GM12875 (cell line): ENCODE measurements at regions not wholly inside any gene's neighbourhood (a gene's known extent, or its start where the extent isn't known, plus 50 kb on each side); places are given as distances from the start of the nearest gene placed in this dataset.
"Not testable (repeated sequence)": the region's sequence is repeated elsewhere in the genome, so short reads cannot be mapped to it uniquely, and the experiment has no call there.

Experiments
- H3K4me3 ChIP-seq: one replicate; pipeline ENCODE4 v1.5.1; 2011; ENCODE audit warnings: low read depth, low read length, control low read depth
- TF ChIP-seq, protein P1 (sequence below): IDR thresholded peaks from 2 replicates; pipeline ENCODE4 v1.5.1; 2011; ENCODE audit warnings: low read depth, mild to moderate bottlenecking, control low read depth, inconsistent platforms, low read length, moderate library complexity, borderline replicate concordance; ENCODE audit not compliant: insufficient read depth

DNA sequence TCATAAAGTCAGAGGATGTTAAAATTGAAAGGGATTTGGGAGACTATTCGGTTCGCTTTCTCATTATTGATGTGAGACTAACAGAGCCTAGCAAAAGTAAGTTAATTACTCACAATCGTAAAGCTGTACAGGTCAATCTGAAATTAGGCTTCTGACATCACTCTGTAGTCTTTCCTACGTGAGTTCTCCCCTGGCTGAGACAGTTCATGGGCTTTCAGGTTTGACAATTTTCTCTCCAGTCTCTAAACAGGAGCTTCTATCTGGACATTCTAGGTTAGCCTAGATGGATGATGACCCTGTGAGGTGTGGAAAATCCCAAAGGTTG is 77.5 kb upstream of the VKORC1L1 start:
- not testable (repeated sequence) for H3K4me3 ChIP-seq

DNA sequence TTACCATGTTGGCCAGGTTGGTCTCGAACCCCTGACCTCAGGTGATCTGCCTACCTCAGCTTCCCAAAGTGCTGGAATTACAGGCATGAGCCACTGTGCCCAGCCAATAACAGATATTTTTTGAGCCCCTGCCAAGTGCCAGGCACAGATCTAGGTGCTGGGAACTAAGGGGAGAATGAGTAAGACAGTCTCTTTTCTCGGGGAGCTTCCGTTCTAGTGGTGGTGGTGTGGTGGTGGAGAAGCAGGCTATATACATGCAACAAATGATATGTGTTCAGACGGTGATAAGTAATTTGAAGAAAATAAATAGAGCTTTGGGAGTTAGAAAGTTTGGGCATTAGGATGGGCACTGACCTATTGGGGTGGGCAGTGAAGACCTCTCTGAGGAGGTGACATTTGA is 76.7 kb upstream of the VKORC1L1 start:
- TF ChIP-seq, protein P1, sequence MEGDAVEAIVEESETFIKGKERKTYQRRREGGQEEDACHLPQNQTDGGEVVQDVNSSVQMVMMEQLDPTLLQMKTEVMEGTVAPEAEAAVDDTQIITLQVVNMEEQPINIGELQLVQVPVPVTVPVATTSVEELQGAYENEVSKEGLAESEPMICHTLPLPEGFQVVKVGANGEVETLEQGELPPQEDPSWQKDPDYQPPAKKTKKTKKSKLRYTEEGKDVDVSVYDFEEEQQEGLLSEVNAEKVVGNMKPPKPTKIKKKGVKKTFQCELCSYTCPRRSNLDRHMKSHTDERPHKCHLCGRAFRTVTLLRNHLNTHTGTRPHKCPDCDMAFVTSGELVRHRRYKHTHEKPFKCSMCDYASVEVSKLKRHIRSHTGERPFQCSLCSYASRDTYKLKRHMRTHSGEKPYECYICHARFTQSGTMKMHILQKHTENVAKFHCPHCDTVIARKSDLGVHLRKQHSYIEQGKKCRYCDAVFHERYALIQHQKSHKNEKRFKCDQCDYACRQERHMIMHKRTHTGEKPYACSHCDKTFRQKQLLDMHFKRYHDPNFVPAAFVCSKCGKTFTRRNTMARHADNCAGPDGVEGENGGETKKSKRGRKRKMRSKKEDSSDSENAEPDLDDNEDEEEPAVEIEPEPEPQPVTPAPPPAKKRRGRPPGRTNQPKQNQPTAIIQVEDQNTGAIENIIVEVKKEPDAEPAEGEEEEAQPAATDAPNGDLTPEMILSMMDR, result no peak
- H3K4me3 ChIP-seq, result no peak overlapping the region

DNA sequence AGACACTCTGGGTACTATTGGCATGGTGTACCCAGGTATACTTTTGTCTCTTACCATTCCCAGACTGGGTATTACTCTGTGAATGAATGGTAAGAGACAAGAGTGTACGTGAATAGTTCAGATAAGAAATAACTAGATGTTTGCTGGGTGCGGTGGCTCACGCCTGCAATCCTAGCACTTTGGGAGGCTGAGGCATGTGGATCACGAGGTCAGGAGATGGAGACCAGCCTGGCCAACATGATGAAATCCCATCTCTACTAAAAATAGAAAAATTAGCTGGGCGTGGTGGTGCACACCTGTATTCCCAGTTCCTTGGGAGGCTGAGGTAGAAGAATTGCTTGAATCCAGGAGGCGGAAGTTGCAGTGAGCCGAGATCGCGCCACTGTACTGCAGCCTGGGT is 75.8 kb upstream of the VKORC1L1 start:
- not testable (repeated sequence) for H3K4me3 ChIP-seq

DNA sequence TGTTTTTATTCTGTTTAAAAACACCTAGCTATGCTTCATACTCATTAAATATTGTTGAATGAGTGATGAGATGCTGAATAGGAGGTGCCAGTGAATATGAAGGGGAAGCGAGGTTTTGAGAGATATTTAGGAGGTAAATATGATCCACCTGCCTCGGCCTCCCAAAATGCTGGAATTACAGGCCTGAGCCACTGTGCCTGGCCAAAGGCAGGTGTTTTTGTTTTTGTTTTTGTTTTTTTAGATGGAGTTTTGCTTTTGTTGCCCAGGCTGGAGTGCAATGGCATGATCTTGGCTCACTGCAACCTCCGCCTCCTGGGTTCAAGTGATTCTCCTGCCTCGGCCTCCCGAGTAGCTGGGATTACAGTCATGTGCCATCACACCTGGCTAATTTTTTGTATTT is 75.3 kb upstream of the VKORC1L1 start:
- not testable (repeated sequence) for H3K4me3 ChIP-seq

DNA sequence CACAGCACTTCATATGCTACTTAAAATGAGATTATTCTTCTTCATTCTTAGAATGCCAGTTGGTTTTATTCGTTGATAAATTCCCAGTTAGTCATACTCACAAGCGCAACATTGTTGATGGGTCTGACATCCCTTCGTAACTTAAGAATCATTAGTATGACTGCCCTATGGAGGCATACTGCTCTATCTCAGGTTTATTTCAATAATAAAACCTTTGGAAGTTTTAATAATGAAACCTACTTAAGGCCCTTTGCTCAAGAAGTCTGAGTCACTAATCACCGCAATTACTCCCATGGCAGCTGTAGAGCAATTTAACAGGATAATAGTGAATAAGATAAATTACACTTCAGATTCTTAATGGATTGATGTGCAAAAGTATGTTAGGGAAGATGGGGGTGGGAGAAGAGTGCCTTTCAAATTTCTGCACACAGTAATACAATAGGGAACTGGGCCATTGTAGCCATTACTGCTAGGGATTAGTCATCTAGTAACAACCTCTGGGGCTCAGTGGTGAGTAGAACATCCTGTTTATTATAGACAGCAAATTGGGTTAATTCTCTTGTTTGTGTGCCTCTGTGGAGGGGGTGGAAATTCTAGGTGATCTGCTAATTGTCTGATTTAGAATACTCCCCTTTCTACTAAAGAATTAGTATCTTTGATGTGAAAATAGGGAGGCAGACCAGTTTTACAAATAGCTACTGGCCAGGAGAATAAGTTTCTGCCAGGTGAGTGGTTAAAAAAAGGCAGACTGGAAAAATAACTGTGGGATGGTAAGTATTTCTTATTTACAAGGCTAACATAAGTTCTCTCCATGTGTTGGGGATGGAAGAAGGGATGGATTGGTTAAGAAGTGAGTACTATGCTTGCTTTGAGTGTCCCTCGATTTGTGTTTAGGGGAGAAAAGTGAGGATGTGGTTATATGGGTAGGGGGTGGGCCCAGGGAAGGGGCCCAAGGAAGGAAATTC is 74.5 kb upstream of the VKORC1L1 start:
- no peak overlapping the region for H3K4me3 ChIP-seq

DNA sequence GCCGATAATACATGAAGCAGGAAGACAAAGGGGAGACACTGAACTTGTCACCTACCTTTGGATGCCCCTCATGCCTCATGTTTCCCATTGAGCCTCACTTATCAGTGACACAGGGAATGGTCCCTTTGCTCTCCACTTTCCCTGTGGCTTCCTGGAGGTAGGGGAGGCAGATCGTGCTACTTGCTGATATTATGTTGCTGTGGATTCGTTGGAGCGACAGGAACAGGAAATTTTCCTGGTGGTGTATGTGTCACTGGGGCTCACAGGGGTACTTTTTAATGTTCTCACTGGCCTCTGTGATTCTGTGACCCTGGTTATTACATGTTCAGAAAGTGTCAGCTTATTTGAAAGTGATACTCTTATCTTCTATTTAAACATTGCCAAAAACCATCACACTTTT is 72.7 kb upstream of the VKORC1L1 start:
- not testable (repeated sequence) for H3K4me3 ChIP-seq

More for the DNA sequence above, 74.5 kb upstream of the VKORC1L1 start:
- TF ChIP-seq, protein P1, result no peak

DNA sequence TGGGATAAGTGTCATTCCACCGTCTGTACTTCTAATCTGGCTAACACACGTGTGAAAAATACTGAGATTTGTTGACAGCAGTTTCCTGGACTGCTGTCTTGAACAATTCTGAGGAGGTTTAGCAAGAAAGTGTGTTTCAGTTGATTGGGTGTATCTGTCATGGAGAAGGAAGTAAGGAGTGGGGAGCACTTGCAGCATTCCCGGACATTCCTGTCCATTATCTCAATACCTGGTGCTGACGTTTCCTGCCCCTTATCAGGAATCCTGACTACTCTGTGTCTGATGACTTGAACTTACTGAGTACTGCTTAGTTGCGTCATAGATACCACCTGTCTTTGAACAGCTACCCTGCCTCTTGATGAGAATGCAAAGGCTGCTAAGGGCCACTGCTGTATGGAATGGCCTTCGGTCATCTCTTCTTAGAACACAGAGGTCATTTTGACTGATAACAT is 72.0 kb upstream of the VKORC1L1 start:
- TF ChIP-seq, protein P1, result no peak
- no peak overlapping the region for H3K4me3 ChIP-seq

DNA sequence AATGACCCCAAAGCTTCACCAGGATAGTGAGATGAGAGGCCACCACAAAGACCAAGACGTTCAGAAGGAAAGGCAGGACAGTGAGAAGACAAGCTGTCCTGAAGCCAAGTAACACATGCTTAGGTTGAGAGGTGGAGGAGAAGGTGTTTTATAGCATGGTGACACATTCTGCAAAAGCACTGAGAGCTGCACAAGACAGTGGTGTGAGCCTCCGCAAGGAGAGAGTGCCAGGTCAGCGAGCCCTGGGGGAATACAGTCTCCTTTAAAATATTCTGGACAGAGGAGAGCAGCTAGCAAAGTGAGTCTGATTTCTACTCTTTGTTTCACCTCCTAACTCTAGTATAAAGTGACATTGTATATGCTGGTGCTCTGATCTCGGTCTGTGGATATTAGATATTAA is 68.0 kb upstream of the VKORC1L1 start:
- H3K4me3 ChIP-seq, result no peak overlapping the region
- TF ChIP-seq, protein P1, result no peak

DNA sequence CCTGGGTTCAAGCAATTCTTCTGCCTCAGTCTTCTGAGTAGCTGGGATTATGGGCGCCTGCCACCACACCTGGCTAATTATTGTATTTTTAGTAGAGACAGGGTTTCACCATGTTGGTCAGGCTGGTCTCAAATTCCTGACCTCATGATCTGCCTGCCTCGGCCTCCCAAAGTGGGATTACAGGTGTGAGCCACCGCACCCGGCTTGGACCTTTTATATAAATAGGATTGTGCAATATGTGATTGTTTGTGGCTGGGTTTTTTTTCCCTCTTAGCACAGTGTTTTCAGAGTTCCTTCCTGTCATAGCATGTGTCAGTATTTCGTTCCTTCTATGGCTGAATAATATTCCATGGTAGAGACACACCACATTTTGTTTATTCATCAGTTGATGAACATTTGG is 65.8 kb upstream of the VKORC1L1 start:
- not testable (repeated sequence) for H3K4me3 ChIP-seq

DNA sequence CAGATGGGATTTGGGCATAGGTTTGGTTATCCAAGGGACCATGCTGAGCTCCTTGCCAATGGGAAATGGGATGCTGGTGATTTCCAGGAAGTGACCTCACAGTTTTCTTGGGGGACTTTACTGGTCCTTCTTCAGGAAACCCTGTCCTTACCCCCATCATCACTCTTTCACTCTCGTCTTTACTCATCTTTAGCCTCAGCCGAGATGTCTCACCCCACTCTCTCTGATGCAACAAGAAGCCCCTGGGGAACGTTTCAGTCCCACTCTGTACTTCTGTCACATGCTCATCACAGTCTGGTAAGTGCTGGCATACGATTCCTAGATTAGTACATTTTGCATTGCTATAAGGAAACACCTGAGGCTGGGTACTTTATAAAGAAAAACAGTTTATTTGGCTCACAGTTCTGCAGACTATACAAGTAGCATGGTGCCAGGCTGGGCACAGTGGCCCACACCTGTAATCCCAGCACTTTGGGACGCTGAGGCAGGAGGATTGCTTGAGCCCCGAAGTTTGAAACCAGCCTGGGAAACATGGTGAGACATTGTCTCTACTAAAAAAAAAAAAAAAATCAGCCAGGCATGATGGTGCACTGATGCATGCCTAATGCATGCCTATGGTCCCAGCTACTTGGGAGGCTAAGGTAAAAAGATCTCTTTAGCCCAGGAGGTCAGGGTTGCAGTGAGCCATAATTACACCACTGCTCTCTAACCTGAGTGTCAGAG is 63.5 kb upstream of the VKORC1L1 start:
- TF ChIP-seq, protein P1, result no peak
- peak overlapping the region; percentile 3 for H3K4me3 ChIP-seq
